K562 (cell line): ENCODE measurements at regions not wholly inside any gene's neighbourhood (a gene's known extent, or its start where the extent isn't known, plus 50 kb on each side); places are given as distances from the start of the nearest gene placed in this dataset.

Experiments
- ATAC-seq: fragments of 200-7000 bp; cut with Tn5 transposase; 3 replicates; pipeline ENCODE4 v1.9.1; 2020; ENCODE audit warnings: moderate library complexity
- BruUV-seq: library from RNA; stranded (reverse); fragments of 400-500 nt; replicated peaks from 2 replicates; lab custom pipeline; 2021; lab: Mats Ljungman, UMichigan
- CTCF ChIA-PET: fragments of 300-600 bp; formaldehyde crosslinking; extraction: SDS; loops from one replicate; lab custom pipeline; 2021; ENCODE audit warnings: low intra/inter-chr PET ratio; lab: Yijun Ruan, JAX
- POLR2A ChIA-PET: fragments of 300-600, 350-650 bp; sonication (Branson Sonifier 250); formaldehyde crosslinking; extraction: SDS; loops from one replicate; lab custom pipeline; 2021; ENCODE audit warnings: antibody characterized with exemption, inconsistent platforms; lab: Yijun Ruan, JAX
- DNase-seq, 4 experiments: peaks; one replicate each; pipeline versions ENCODE4 v3.0.0 to v3.0.0-alpha.2; 2011 to 2018; ENCODE audit warnings: low spot score in 3 of 4, mixed read lengths in 3 of 4; ENCODE audit errors: extremely low read depth in 1 of 4
- FAIRE-seq: peaks from 2 replicates; lab custom pipeline; 2011; peaks lifted over from hg19 to GRCh38; lab: Jason Lieb, UNC
- H2AFZ ChIP-seq: 2 replicates; pipeline ENCODE4 v1.6.0; 2011; ENCODE audit warnings: low read depth, low read length, control low read depth, inconsistent platforms
- H3K27ac ChIP-seq: fragments of 200-600 bp; 3 replicates; pipeline ENCODE4 v1.8.0; 2011; ENCODE audit warnings: low read depth, mild to moderate bottlenecking, control low read depth, inconsistent platforms, low read length, moderate library complexity, mixed read lengths; ENCODE audit errors: extremely low read depth
- H3K27me3 ChIP-seq, 2 experiments: fragments of 300-600 bp in 1 of 2; 2 replicates in 1 of 2; 3 replicates in 1 of 2; pipeline versions ENCODE4 v1.6.0 to v1.8.0; 2011; ENCODE audit warnings: inconsistent platforms in 2 of 2, low read length in 2 of 2, mild to moderate bottlenecking in 1 of 2, mixed read lengths in 1 of 2, moderate library complexity in 1 of 2; ENCODE audit not compliant: control insufficient read depth in 2 of 2, insufficient read depth in 2 of 2
- H3K36me3 ChIP-seq: fragments of 300-600 bp; 3 replicates; pipeline ENCODE4 v1.8.0; 2011; ENCODE audit warnings: mild to moderate bottlenecking, low read length, inconsistent platforms; ENCODE audit not compliant: control insufficient read depth, insufficient read depth
- H3K4me1 ChIP-seq, 2 experiments: fragments of 200-600 bp in 1 of 2; replicated peaks in 1 of 2; 2 replicates in 1 of 2; 3 replicates in 1 of 2; pipeline versions ENCODE4 v1.5.1 to v1.8.0; 2011; ENCODE audit warnings: inconsistent platforms in 2 of 2, low read length in 2 of 2, mild to moderate bottlenecking in 1 of 2, mixed read lengths in 1 of 2, moderate library complexity in 1 of 2; ENCODE audit not compliant: control insufficient read depth in 2 of 2, insufficient read depth in 2 of 2
- H3K4me2 ChIP-seq: 2 replicates; pipeline ENCODE4 v1.6.1; 2011; ENCODE audit warnings: low read length, control low read depth, inconsistent platforms, mixed read lengths; ENCODE audit not compliant: insufficient read depth
- H3K4me3 ChIP-seq: fragments of 200-600 bp; sonication (generic), shearing (Covaris generic); 2 replicates; pipeline ENCODE4 v1.5.1; 2016; ENCODE audit warnings: control low read depth, inconsistent platforms
- H3K79me2 ChIP-seq: fragments of 200-600 bp; 3 replicates; pipeline ENCODE4 v1.8.0; 2011; ENCODE audit warnings: low read length, inconsistent platforms; ENCODE audit not compliant: control insufficient read depth, insufficient read depth
- H3K9ac ChIP-seq, 2 experiments: 2 replicates each; pipeline versions ENCODE4 v1.6.0 to v1.6.1; 2011; ENCODE audit warnings: low read depth in 2 of 2, low read length in 2 of 2, control low read depth in 1 of 2, inconsistent platforms in 1 of 2, mild to moderate bottlenecking in 1 of 2, mixed read lengths in 1 of 2; ENCODE audit not compliant: insufficient read depth in 1 of 2
- H3K9me1 ChIP-seq: one replicate; pipeline ENCODE4 v1.6.0; 2011; ENCODE audit warnings: inconsistent platforms, mild to moderate bottlenecking, low read length, moderate library complexity; ENCODE audit not compliant: control insufficient read depth, insufficient read depth
- H3K9me3 ChIP-seq: replicated peaks from 2 replicates; pipeline ENCODE4 v1.5.1; 2011; ENCODE audit warnings: low read depth, low read length, inconsistent platforms; ENCODE audit not compliant: control insufficient read depth, insufficient read depth
- H4K20me1 ChIP-seq: replicated peaks from 2 replicates; pipeline ENCODE4 v1.6.1; 2011; ENCODE audit warnings: low read length, inconsistent platforms, mixed read lengths; ENCODE audit not compliant: control insufficient read depth, insufficient read depth
- DNMT1 ChIP-seq: fragments of 450-650 bp; IDR thresholded peaks from 2 replicates; pipeline ENCODE4 v1.6.1; 2016; ENCODE audit warnings: antibody characterized with exemption, mild to moderate bottlenecking
- HIVEP1 ChIP-seq: fragments of 250-450 bp; sonication (Bioruptor Pico); IDR thresholded peaks from 2 replicates; pipeline ENCODE4 v1.4.0; 2020; ENCODE audit warnings: mild to moderate bottlenecking
- ILF3 ChIP-seq: fragments of 450-650 bp; IDR thresholded peaks from 2 replicates; pipeline ENCODE4 v1.6.1; 2018; ENCODE audit warnings: antibody characterized with exemption, mild to moderate bottlenecking, moderate library complexity, borderline replicate concordance
- NFATC3 ChIP-seq: fragments of 450-650 bp; IDR thresholded peaks from 2 replicates; pipeline ENCODE4 v1.6.1; 2017; ENCODE audit warnings: mild to moderate bottlenecking
- PCBP1 ChIP-seq: fragments of 200-400 bp; formaldehyde crosslinking; IDR thresholded peaks from 2 replicates; pipeline ENCODE4 v1.6.1; 2018; ENCODE audit warnings: mild to moderate bottlenecking, low read depth, low read length; ENCODE audit not compliant: poor library complexity, severe bottlenecking
- SLC30A9 ChIP-seq: fragments of 250-450 bp; sonication (Bioruptor Pico); IDR thresholded peaks from 2 replicates; pipeline ENCODE4 v1.8.0; 2022; ENCODE audit warnings: mild to moderate bottlenecking, moderate library complexity
- SMAD3 ChIP-seq: fragments of 450-650 bp; formaldehyde crosslinking; conservative IDR thresholded peaks from 2 replicates; pipeline ENCODE4 v1.4.0; 2020; ENCODE audit warnings: mild to moderate bottlenecking
- ZKSCAN8 ChIP-seq: fragments of 200-800 bp; sonication (Bioruptor generic); IDR thresholded peaks from 2 replicates; pipeline ENCODE4 v1.6.1; 2016; ENCODE audit warnings: missing genetic modification characterization, missing compliant biosample characterization
- ZNF140 ChIP-seq: fragments of 250-450 bp; sonication (Bioruptor Pico); IDR thresholded peaks from 2 replicates; pipeline ENCODE4 v1.8.0; 2021; ENCODE audit warnings: moderate library complexity, mild to moderate bottlenecking, inconsistent platforms
- ZNF184 ChIP-seq: sonication (generic); formaldehyde crosslinking; IDR thresholded peaks from 2 replicates; pipeline ENCODE4 v1.5.0; 2020; ENCODE audit warnings: missing genetic modification reagents
- ZNF274 ChIP-seq: IDR thresholded peaks from 2 replicates; pipeline ENCODE4 v1.6.1; 2011; ENCODE audit warnings: low read depth, mild to moderate bottlenecking, low read length, moderate library complexity, borderline replicate concordance
- ZNF785 ChIP-seq: fragments of 250-450 bp; sonication (Bioruptor Pico); IDR thresholded peaks from 2 replicates; pipeline ENCODE4 v1.4.0; 2020; ENCODE audit warnings: mild to moderate bottlenecking
- WGBS: fragments of 100-300 bp; shearing (Covaris generic); methylation state at CpG from one replicate; pipeline ENCODE4 v1.1.6; 2016; ENCODE audit warnings: low coverage, mixed read lengths; ENCODE audit not compliant: insufficient coverage; ENCODE audit errors: missing lambda C conversion rate; 5-methylcytosine and 5-hydroxymethylcytosine counted together
- in situ Hi-C: fragments of 300-500 bp; cut with MboI; formaldehyde crosslinking; loops from 4 replicates; pipeline ENCODE4 v1.15.0; 2018; ENCODE audit warnings: inconsistent platforms, mixed read lengths
- intact Hi-C: fragments of 100-400 bp; cut with micrococcal nuclease; formaldehyde crosslinking; loops from 2 replicates; pipeline ENCODE4 v1.14.2; 2022
- TF ChIP-seq, protein P1 (sequence below): fragments of 250-450 bp; sonication (Bioruptor Pico); IDR thresholded peaks from 2 replicates; pipeline ENCODE4 v1.4.0; 2020; ENCODE audit warnings: mild to moderate bottlenecking

DNA sequence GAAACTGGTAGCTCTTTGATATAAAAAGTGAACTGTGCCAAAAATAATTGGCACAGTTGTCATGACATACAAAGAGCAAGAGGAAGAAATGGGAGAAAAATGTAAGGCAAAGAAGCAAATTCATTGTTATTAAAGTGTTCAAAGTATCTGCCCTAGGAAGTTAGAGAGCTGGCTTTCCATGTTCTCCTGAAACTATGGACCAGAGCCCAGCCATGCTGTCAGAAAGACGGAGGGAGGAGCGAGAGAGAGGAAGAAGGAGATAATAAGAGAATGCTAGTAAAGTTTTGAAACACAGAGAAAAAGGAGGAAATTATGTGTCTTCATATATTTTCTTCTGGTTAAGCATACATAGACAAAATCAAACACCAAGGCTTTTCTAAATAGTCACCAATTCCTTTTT lies 78.1 kb upstream of the PELI2 start:
- Histone ChIP-seq H3K27me3 (no peaks in the 10 kb centered on the region), H3K4me2 (no peak overlapping the region), H3K9me1 (no peaks in the 10 kb centered on the region), H2AFZ (no peak overlapping the region), H3K27ac (no peak overlapping the region), H4K20me1 (no peaks in the 10 kb centered on the region), H3K9ac (no peak overlapping the region), H3K79me2 (no peaks in the 10 kb centered on the region), H3K4me3 (no peak overlapping the region), H3K4me1 (no peaks in the 10 kb centered on the region), H3K36me3 (no peaks in the 10 kb centered on the region), H3K9me3 (no peaks in the 10 kb centered on the region)
- intact Hi-C loops, result no loop called here
- no TSS peak for BruUV-seq
- ATAC-seq (no peak), FAIRE-seq (no peak), DNase-seq (no peak)
- CTCF ChIA-PET, result no interaction called here
- POLR2A ChIA-PET, result no interaction called here
- TF ChIP-seq ZKSCAN8 (CRISPR knock-in tag), result no peak
- TF ChIP-seq ZNF184 (CRISPR knock-in tag), result no peak
- no peak for TF ChIP-seq SMAD3 (CRISPR knock-in tag)
- no peak for TF ChIP-seq ZNF274
- TF ChIP-seq NFATC3, result no peak
- TF ChIP-seq, protein P1, sequence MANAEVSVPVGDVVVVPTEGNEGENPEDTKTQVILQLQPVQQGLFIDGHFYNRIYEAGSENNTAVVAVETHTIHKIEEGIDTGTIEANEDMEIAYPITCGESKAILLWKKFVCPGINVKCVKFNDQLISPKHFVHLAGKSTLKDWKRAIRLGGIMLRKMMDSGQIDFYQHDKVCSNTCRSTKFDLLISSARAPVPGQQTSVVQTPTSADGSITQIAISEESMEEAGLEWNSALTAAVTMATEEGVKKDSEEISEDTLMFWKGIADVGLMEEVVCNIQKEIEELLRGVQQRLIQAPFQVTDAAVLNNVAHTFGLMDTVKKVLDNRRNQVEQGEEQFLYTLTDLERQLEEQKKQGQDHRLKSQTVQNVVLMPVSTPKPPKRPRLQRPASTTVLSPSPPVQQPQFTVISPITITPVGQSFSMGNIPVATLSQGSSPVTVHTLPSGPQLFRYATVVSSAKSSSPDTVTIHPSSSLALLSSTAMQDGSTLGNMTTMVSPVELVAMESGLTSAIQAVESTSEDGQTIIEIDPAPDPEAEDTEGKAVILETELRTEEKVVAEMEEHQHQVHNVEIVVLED (CRISPR knock-in tag), result no peak
- no peak for TF ChIP-seq ZNF140 (CRISPR knock-in tag)
- TF ChIP-seq ZNF785 (CRISPR knock-in tag), result no peak
- no peak for TF ChIP-seq SLC30A9 (CRISPR knock-in tag)
- TF ChIP-seq DNMT1, result no peak
- no peak for TF ChIP-seq PCBP1
- TF ChIP-seq HIVEP1 (CRISPR knock-in tag), result no peak
- TF ChIP-seq ILF3, result no peak
- WGBS, result 0% methylated on average over 2 of the region's 2 CpGs
- in situ Hi-C loops, result no loop called here
